ENCODE measurements at regions not wholly inside any gene's neighbourhood (a gene's known extent, or its start where the extent isn't known, plus 50 kb on each side); places are given as distances from the start of the nearest gene placed in this dataset.

- TF ChIP-seq CTCF (IDR thresholded peaks at IDR 0.05) (no peak), POLR2AphosphoS5 (IDR thresholded peaks at IDR 0.05) (no peak), EP300 (IDR thresholded peaks at IDR 0.05) (no peak)
Measured at GRCh38 chr9:107866711-107867311, 377.2 kb upstream of the KLF4 start.
